SK-N-SH treated with all-trans-retinoic acid at 6 μM for 48 hours (cell line): ENCODE measurements at regions not wholly inside any gene's neighbourhood (a gene's known extent, or its start where the extent isn't known, plus 50 kb on each side); places are given as distances from the start of the nearest gene placed in this dataset.

Source experiments
- ARNTL ChIP-seq: fragments of 450-650 bp; formaldehyde crosslinking; IDR thresholded peaks from 2 replicates; pipeline ENCODE4 v1.5.0; 2020; ENCODE audit warnings: low read depth, mild to moderate bottlenecking, moderate library complexity, borderline replicate concordance
- CSDC2 ChIP-seq: fragments of 250-450 bp; sonication (Bioruptor Pico); IDR thresholded peaks from 2 replicates; pipeline ENCODE4 v1.5.0; 2020; ENCODE audit warnings: mild to moderate bottlenecking, moderate library complexity
- GLIS3 ChIP-seq: fragments of 250-450 bp; sonication (Bioruptor Pico); IDR thresholded peaks from 2 replicates; pipeline ENCODE4 v1.5.0; 2020; ENCODE audit warnings: mild to moderate bottlenecking, moderate library complexity
- RARB ChIP-seq: fragments of 250-450 bp; sonication (Bioruptor Pico); IDR thresholded peaks from 2 replicates; pipeline ENCODE4 v1.8.0; 2021; ENCODE audit warnings: mild to moderate bottlenecking, moderate library complexity
- TCF4 ChIP-seq: fragments of 250-450 bp; sonication (Bioruptor Pico); IDR thresholded peaks from 2 replicates; pipeline ENCODE4 v1.8.0; 2021; ENCODE audit warnings: mild to moderate bottlenecking, moderate library complexity, borderline replicate concordance
- TOX ChIP-seq: fragments of 250-450 bp; sonication (Bioruptor Pico); IDR thresholded peaks from 2 replicates; pipeline ENCODE4 v1.8.0; 2021; ENCODE audit warnings: mild to moderate bottlenecking, moderate library complexity, borderline replicate concordance
- ZFP3 ChIP-seq: fragments of 250-450 bp; sonication (Bioruptor Pico); IDR thresholded peaks from 2 replicates; pipeline ENCODE4 v1.5.0; 2020; ENCODE audit warnings: mild to moderate bottlenecking, moderate library complexity
- ZNF565 ChIP-seq: fragments of 450-650 bp; formaldehyde crosslinking; conservative IDR thresholded peaks from 2 replicates; pipeline ENCODE4 v1.5.0; 2020; ENCODE audit warnings: low read depth, mild to moderate bottlenecking, moderate library complexity
- ZNF70 ChIP-seq: fragments of 450-650 bp; formaldehyde crosslinking; IDR thresholded peaks from 2 replicates; pipeline ENCODE4 v1.5.0; 2020; ENCODE audit warnings: mild to moderate bottlenecking, moderate library complexity

GRCh38 chr5:5558102-5558501 is 135.6 kb downstream of the ICE1 start:
- no peak for TF ChIP-seq TOX (CRISPR knock-in tag)
- TF ChIP-seq ZNF565 (CRISPR knock-in tag), result no peak
- no peak for TF ChIP-seq CSDC2 (CRISPR knock-in tag)
- no peak for TF ChIP-seq RARB (CRISPR knock-in tag)
- no peak for TF ChIP-seq GLIS3 (CRISPR knock-in tag)
- TF ChIP-seq ZFP3 (CRISPR knock-in tag), result no peak
- no peak for TF ChIP-seq ZNF70
- TF ChIP-seq TCF4 (CRISPR knock-in tag), result no peak
- no peak for TF ChIP-seq ARNTL
